Endothelial cell of umbilical vein (primary cell): ENCODE measurements at regions not wholly inside any gene's neighbourhood (a gene's known extent, or its start where the extent isn't known, plus 50 kb on each side); places are given as distances from the start of the nearest gene placed in this dataset.

ENCODE experiments used
- BruUV-seq: library from RNA; stranded (reverse); fragments of 400-500 nt; replicated peaks from 2 replicates; lab custom pipeline; 2021; lab: Mats Ljungman, UMichigan
- CTCF ChIA-PET: fragments of 300-600, 350-600 bp; sonication (Branson Sonifier 250); formaldehyde crosslinking; loops from one replicate; lab custom pipeline; 2021; ENCODE audit warnings: antibody characterized with exemption, inconsistent platforms; lab: Charles Lee
- POLR2A ChIA-PET: fragments of 300-600, 350-600 bp; sonication (Branson Sonifier 250); formaldehyde crosslinking; loops from one replicate; lab custom pipeline; 2021; ENCODE audit warnings: antibody characterized with exemption, inconsistent platforms; lab: Charles Lee
- DNase-seq: peaks from one replicate; pipeline ENCODE4 v3.0.0-alpha.2; 2011; ENCODE audit warnings: low read depth, low spot score
- FAIRE-seq: peaks from 2 replicates; lab custom pipeline; 2011; peaks lifted over from hg19 to GRCh38; lab: Jason Lieb, UNC
- H2AFZ ChIP-seq: 2 replicates; pipeline ENCODE4 v1.6.0; 2012; ENCODE audit warnings: low read depth, low read length, control low read depth, inconsistent platforms
- H3K27ac ChIP-seq: 2 replicates; pipeline ENCODE4 v1.5.1; 2011; ENCODE audit warnings: low read depth, mild to moderate bottlenecking, control low read depth, low read length, moderate library complexity; ENCODE audit not compliant: insufficient read depth
- H3K27me3 ChIP-seq, 2 experiments: 2 replicates each; pipeline versions ENCODE4 v1.6.0 to v1.6.1; 2011; ENCODE audit warnings: low read length in 2 of 2, mixed read lengths in 1 of 2; ENCODE audit not compliant: control insufficient read depth in 2 of 2, insufficient read depth in 2 of 2
- H3K36me3 ChIP-seq, 2 experiments: 2 replicates in 1 of 2; 3 replicates in 1 of 2; pipeline ENCODE4 v1.5.1; 2011; ENCODE audit warnings: low read length in 2 of 2, mild to moderate bottlenecking in 1 of 2, moderate library complexity in 1 of 2; ENCODE audit not compliant: control insufficient read depth in 2 of 2, insufficient read depth in 2 of 2; ENCODE audit errors: extremely low read depth in 1 of 2
- H3K4me1 ChIP-seq: 3 replicates; pipeline ENCODE4 v1.5.1; 2011; ENCODE audit warnings: mild to moderate bottlenecking, low read length; ENCODE audit not compliant: control insufficient read depth, insufficient read depth; ENCODE audit errors: extremely low read depth
- H3K4me2 ChIP-seq: 2 replicates; pipeline ENCODE4 v1.6.1; 2011; ENCODE audit warnings: low read length, control low read depth, mixed read lengths; ENCODE audit not compliant: insufficient read depth
- H3K4me3 ChIP-seq, 3 experiments: fragments of 200-600 bp in 1 of 3; sonication (generic), shearing (Covaris generic) in 1 of 3; replicated peaks in 1 of 3; 2 replicates each; pipeline ENCODE4 v1.5.1; 2011 to 2016; ENCODE audit warnings: control low read depth in 3 of 3, low read length in 3 of 3, mild to moderate bottlenecking in 2 of 3, inconsistent platforms in 1 of 3, low read depth in 1 of 3, moderate library complexity in 1 of 3; ENCODE audit not compliant: insufficient read depth in 1 of 3
- H3K79me2 ChIP-seq: 2 replicates; pipeline ENCODE4 v1.6.0; 2012; ENCODE audit warnings: low read length, inconsistent platforms; ENCODE audit not compliant: control insufficient read depth, insufficient read depth
- H3K9ac ChIP-seq: replicated peaks from 2 replicates; pipeline ENCODE3; 2011; ENCODE audit warnings: low read length, control low read depth; ENCODE audit not compliant: insufficient read depth; ENCODE audit errors: extremely low read depth
- H3K9me1 ChIP-seq: replicated peaks from 3 replicates; pipeline ENCODE4 v1.6.0; 2011; ENCODE audit warnings: mild to moderate bottlenecking, low read length; ENCODE audit not compliant: control insufficient read depth, insufficient read depth; ENCODE audit errors: extremely low read depth
- H3K9me3 ChIP-seq: replicated peaks from 2 replicates; pipeline ENCODE4 v1.5.1; 2012; ENCODE audit warnings: low read length, inconsistent platforms; ENCODE audit not compliant: control insufficient read depth, insufficient read depth
- H4K20me1 ChIP-seq: replicated peaks from 2 replicates; pipeline ENCODE3; 2011; ENCODE audit warnings: mild to moderate bottlenecking, low read length; ENCODE audit not compliant: control insufficient read depth, insufficient read depth; ENCODE audit errors: extremely low read depth
- CTCF ChIP-seq, 2 donors: IDR thresholded peaks; 1 replicate in 1 of 2; 2 replicates in 1 of 2; pipeline ENCODE4 v1.5.1; 2011; ENCODE audit warnings: low read length in 2 of 2, mild to moderate bottlenecking in 2 of 2, moderate library complexity in 2 of 2, control low read depth in 1 of 2, inconsistent platforms in 1 of 2, low read depth in 1 of 2; ENCODE audit not compliant: insufficient read depth in 1 of 2; ENCODE audit errors: extremely low read depth in 1 of 2
- EZH2 ChIP-seq: IDR thresholded peaks from 2 replicates; pipeline ENCODE4 v1.6.1; 2012; ENCODE audit warnings: borderline replicate concordance, low read depth, mild to moderate bottlenecking, moderate library complexity, low read length, inconsistent platforms; ENCODE audit not compliant: severe bottlenecking
- FOS ChIP-seq: IDR thresholded peaks from 2 replicates; pipeline ENCODE4 v1.6.1; 2011; ENCODE audit warnings: mild to moderate bottlenecking, low read length, moderate library complexity, borderline replicate concordance; ENCODE audit not compliant: insufficient read depth
- GATA2 ChIP-seq: IDR thresholded peaks from 2 replicates; pipeline ENCODE4 v1.7.0; 2011; ENCODE audit warnings: low read depth, mild to moderate bottlenecking, moderate library complexity, mixed read lengths, low read length; ENCODE audit not compliant: insufficient read length, insufficient read depth
- JUN ChIP-seq: IDR thresholded peaks from 2 replicates; pipeline ENCODE4 v1.6.1; 2011; ENCODE audit warnings: borderline replicate concordance, low read depth; ENCODE audit not compliant: insufficient read length, insufficient read depth
- MAX ChIP-seq: IDR thresholded peaks from 2 replicates; pipeline ENCODE4 v1.6.1; 2011; ENCODE audit not compliant: insufficient read depth, insufficient read length
- MYC ChIP-seq: IDR thresholded peaks from one replicate; pipeline ENCODE4 v1.6.1; 2011; ENCODE audit warnings: mild to moderate bottlenecking, low read depth, low read length
- POLR2A ChIP-seq: IDR thresholded peaks from 2 replicates; pipeline ENCODE4 v1.6.1; 2012; ENCODE audit warnings: low read depth, mild to moderate bottlenecking, control low read depth, low read length
- POLR2AphosphoS5 ChIP-seq: IDR thresholded peaks from 2 replicates; pipeline ENCODE4 v1.6.1; 2012; ENCODE audit warnings: low read depth, mild to moderate bottlenecking, control low read depth, low read length, moderate library complexity; ENCODE audit not compliant: insufficient read depth
- dilution Hi-C: fragments of 300-500 bp; cut with MboI; formaldehyde crosslinking; loops from one replicate; pipeline ENCODE4 v1.15.0; 2019; ENCODE audit warnings: low sequenced_read_pairs; ENCODE audit not compliant: extremely low pct_ligation_motif_present
- intact Hi-C: fragments of 100-400 bp; cut with micrococcal nuclease; formaldehyde crosslinking; loops from one replicate; pipeline ENCODE4 v1.10.0; 2022

GRCh38 chr6:22383016-22383415 is 86.2 kb upstream of the PRL start:
- BruUV-seq, result no TSS peak
- Histone ChIP-seq H3K27me3 (no peaks in the 10 kb centered on the region), H2AFZ (no peak overlapping the region), H3K9ac (no peak overlapping the region), H3K4me3 (no peak overlapping the region), H3K79me2 (no peaks in the 10 kb centered on the region), H4K20me1 (no peaks in the 10 kb centered on the region), H3K36me3 (no peaks in the 10 kb centered on the region), H3K9me3 (no peaks in the 10 kb centered on the region), H3K4me1 (no peaks in the 10 kb centered on the region), H3K4me2 (no peak overlapping the region), H3K27ac (no peak overlapping the region), H3K9me1 (no peaks in the 10 kb centered on the region)
- dilution Hi-C loops, result no loop called here
- intact Hi-C loops, result no loop called here
- ChIA-PET POLR2A (no interaction called here), CTCF (no interaction called here)
- TF ChIP-seq EZH2 (no peak), GATA2 (no peak), CTCF (IDR thresholded peaks at IDR 0.05; ENCODE audit: extremely low read depth in 1 of 2, insufficient read depth in 1 of 2, low read depth in 1 of 2, low read length in 2 of 2) (no peak), POLR2AphosphoS5 (no peak), POLR2A (no peak), MAX (no peak), FOS (no peak), MYC (no peak), JUN (no peak)
- FAIRE-seq (no peak), DNase-seq (no peak)
